ENCODE measurements at regions not wholly inside any gene's neighbourhood (a gene's known extent, or its start where the extent isn't known, plus 50 kb on each side); places are given as distances from the start of the nearest gene placed in this dataset.

GRCh38 chr6:30396833-30397479 is 52.0 kb downstream of the RPP21 start:
- peak; percentile 83 for DNase-seq

GRCh38 chr6:30397697-30398096 is 52.7 kb downstream of the RPP21 start:
- DNase-seq = no peak

GRCh38 chr6:30399390-30400058 is 54.6 kb downstream of the RPP21 start:
- DNase-seq = no peak

- DNase-seq = no peak
Measured at GRCh38 chr6:30405934-30406333, 61.0 kb downstream of the RPP21 start.

GRCh38 chr6:30409184-30409583 is 64.2 kb downstream of the RPP21 start:
- no peak for DNase-seq

- DNase-seq = peak; percentile 65
Measured at GRCh38 chr6:30411515-30412207, 66.7 kb downstream of the RPP21 start.

- DNase-seq = no peak
Measured at GRCh38 chr6:30418448-30418847, 70.9 kb upstream of the HLA-E start.

- DNase-seq = no peak
Measured at GRCh38 chr6:30424549-30424948, 64.8 kb upstream of the HLA-E start.
